Testis (tissue), 2 donors: ENCODE measurements at regions not wholly inside any gene's neighbourhood (a gene's known extent, or its start where the extent isn't known, plus 50 kb on each side); places are given as distances from the start of the nearest gene placed in this dataset.

Source experiments
- DNase-seq: peaks from one replicate; pipeline ENCODE4 v3.0.0-alpha.2; 2019
- H3K27ac ChIP-seq, 2 donors: fragments of 200-600 bp; sonication (generic); one replicate each; pipeline ENCODE4 v1.5.1; 2019
- H3K27me3 ChIP-seq: fragments of 200-600 bp; sonication (generic); one replicate; pipeline ENCODE4 v1.5.1; 2019
- H3K36me3 ChIP-seq: fragments of 200-600 bp; sonication (generic); one replicate; pipeline ENCODE4 v1.5.1; 2017; ENCODE audit warnings: low read depth; ENCODE audit errors: missing control alignments
- H3K4me1 ChIP-seq: fragments of 200-600 bp; sonication (generic); one replicate; pipeline ENCODE4 v1.5.1; 2019
- H3K4me3 ChIP-seq, 2 donors: fragments of 200-600 bp; sonication (generic); one replicate each; pipeline ENCODE4 v1.5.1; 2017 to 2019
- H3K9me3 ChIP-seq: fragments of 200-600 bp; sonication (generic); one replicate; pipeline ENCODE4 v1.5.1; 2017
- CTCF ChIP-seq, 3 experiments: fragments of 450-650 bp in 2 of 3; fragments of 200-600 bp in 1 of 3; sonication (generic) in 1 of 3; IDR thresholded peaks; one replicate each; pipeline ENCODE4 v1.5.1; 2016 to 2019; ENCODE audit warnings: antibody characterized with exemption in 3 of 3, mild to moderate bottlenecking in 2 of 3, moderate library complexity in 1 of 3
- POLR2A ChIP-seq: fragments of 450-650 bp; IDR thresholded peaks from one replicate; pipeline ENCODE4 v1.6.1; 2017; ENCODE audit warnings: antibody characterized with exemption, mild to moderate bottlenecking, moderate library complexity
- WGBS, 2 donors: methylation state at CpG; one replicate each; pipeline ENCODE4 v1.1.5; 2018; 5-methylcytosine and 5-hydroxymethylcytosine counted together
- intact Hi-C: fragments of 100-400 bp; cut with DNase I; formaldehyde crosslinking; loops from one replicate; pipeline ENCODE4 v1.15.1; 2023; ENCODE audit warnings: low total_unique reads

DNA sequence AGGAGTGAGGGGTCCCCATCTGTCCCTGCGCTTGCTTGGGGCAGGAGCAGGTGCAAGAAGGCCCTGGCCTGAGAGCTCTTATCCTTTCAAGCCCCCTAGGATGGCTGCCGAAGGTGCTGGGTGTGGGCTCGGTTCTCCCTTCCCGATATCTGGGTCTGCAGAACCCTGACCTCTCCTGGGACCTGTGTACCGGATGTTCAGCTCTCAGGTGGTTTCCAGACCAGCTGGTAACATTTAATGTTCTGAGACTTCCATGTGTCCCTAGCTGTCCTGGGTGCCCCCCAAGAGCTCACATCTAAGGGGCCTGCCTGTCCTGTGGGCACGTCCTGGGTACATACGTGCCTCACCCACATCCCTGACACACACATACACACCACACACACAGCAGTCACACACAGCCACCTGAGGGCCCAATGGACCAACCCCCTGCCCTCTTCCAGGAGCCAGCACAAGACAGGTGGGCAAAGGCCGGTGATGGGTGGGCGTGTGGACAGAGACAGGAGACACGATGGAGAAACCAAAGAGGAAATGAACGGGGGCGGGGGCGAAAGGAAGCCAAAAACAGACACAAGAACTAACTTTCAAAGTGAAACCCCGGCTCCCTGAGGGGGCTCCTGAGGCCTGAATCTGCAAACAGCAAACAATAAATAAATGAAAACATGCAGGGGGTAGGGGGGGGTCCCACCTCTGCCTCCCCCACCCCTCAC, 124.3 kb downstream of the PTPRS start:
- no peak overlapping the region for H3K4me3 ChIP-seq
- no peak for DNase-seq
- H3K27me3 ChIP-seq = no peaks in the 10 kb centered on the region
- H3K27ac ChIP-seq = no peak overlapping the region
- no peaks in the 10 kb centered on the region for H3K9me3 ChIP-seq
- TF ChIP-seq CTCF (IDR thresholded peaks at IDR 0.05) (no peak), POLR2A (no peak)
- H3K4me1 ChIP-seq = no peaks in the 10 kb centered on the region
- intact Hi-C loops = loop anchor here (10.0 kb wide), 1 partner anchor 369 kb away; no protein-coding TSS in a partner anchor
- 77 to 92% methylated on average over 9 to 14 of the region's 14 CpGs for WGBS, 2 donors
- H3K36me3 ChIP-seq = no peaks in the 10 kb centered on the region

GRCh38 chr19:5215431-5215830, 125.2 kb downstream of the PTPRS start:
- H3K4me1 ChIP-seq = no peaks in the 10 kb centered on the region
- TF ChIP-seq POLR2A (no peak), CTCF (IDR thresholded peaks at IDR 0.05) (no peak)
- H3K27me3 ChIP-seq = no peaks in the 10 kb centered on the region
- H3K9me3 ChIP-seq = no peaks in the 10 kb centered on the region
- H3K36me3 ChIP-seq = no peaks in the 10 kb centered on the region
- WGBS, 2 donors = 91 to 93% methylated on average over 18 of the region's 18 CpGs
- DNase-seq = no peak
- intact Hi-C loops = loop anchor here (10.0 kb wide), 1 partner anchor 369 kb away; no protein-coding TSS in a partner anchor
- no peak overlapping the region for H3K27ac ChIP-seq
- no peak overlapping the region for H3K4me3 ChIP-seq

DNA sequence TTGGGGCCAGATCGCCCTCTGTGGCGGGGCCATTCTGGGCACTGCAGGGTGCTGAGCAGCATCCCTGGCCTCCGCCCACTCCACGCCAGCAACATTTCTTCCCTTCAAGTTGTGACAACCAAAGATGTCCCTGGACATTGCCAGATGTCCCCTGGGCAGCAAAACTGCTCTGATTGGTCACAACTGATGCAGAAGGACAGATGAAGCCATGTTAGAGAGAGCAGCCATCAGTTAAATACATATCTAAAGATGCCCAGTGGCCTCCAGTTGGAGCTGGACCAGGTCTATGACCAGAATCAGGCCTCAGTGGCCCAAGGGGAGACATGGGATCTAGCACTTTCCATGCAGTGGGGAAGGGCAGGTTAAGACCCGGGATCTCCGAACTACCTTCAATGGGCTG, 125.7 kb downstream of the PTPRS start:
- Histone ChIP-seq H3K36me3 (no peaks in the 10 kb centered on the region), H3K4me1 (no peaks in the 10 kb centered on the region), H3K9me3 (no peaks in the 10 kb centered on the region), H3K27ac (no peak overlapping the region), H3K27me3 (no peaks in the 10 kb centered on the region), H3K4me3 (no peak overlapping the region)
- TF ChIP-seq CTCF (IDR thresholded peaks at IDR 0.05) (no peak), POLR2A (no peak)
- intact Hi-C loops = loop anchor here (10.0 kb wide), 1 partner anchor 370 kb away; no protein-coding TSS in a partner anchor
- WGBS, 2 donors = 90 to 100% methylated on average over 4 to 6 of the region's 6 CpGs
- DNase-seq = no peak

GRCh38 chr19:5214371-5214770, 126.2 kb downstream of the PTPRS start:
- H3K36me3 ChIP-seq = no peaks in the 10 kb centered on the region
- no peak overlapping the region for H3K27ac ChIP-seq
- TF ChIP-seq CTCF (IDR thresholded peaks at IDR 0.05) = no peak
- no peak for TF ChIP-seq POLR2A
- intact Hi-C loops = loop anchor here (10.0 kb wide), 1 partner anchor 370 kb away; no protein-coding TSS in a partner anchor
- H3K9me3 ChIP-seq = no peaks in the 10 kb centered on the region
- DNase-seq = no peak
- 89 to 96% methylated on average over 5 to 23 of the region's 23 CpGs for WGBS, 2 donors
- no peaks in the 10 kb centered on the region for H3K4me1 ChIP-seq
- no peak overlapping the region for H3K4me3 ChIP-seq
- H3K27me3 ChIP-seq = no peaks in the 10 kb centered on the region

- no peak overlapping the region for H3K4me3 ChIP-seq
- H3K9me3 ChIP-seq = no peaks in the 10 kb centered on the region
- intact Hi-C loops = loop anchor here (10.0 kb wide), 1 partner anchor 371 kb away; no protein-coding TSS in a partner anchor
- 85 to 94% methylated on average over 3 of the region's 3 CpGs for WGBS, 2 donors
- no peaks in the 10 kb centered on the region for H3K4me1 ChIP-seq
- no peak overlapping the region for H3K27ac ChIP-seq
- DNase-seq = no peak
- no peaks in the 10 kb centered on the region for H3K27me3 ChIP-seq
- H3K36me3 ChIP-seq = no peaks in the 10 kb centered on the region
- TF ChIP-seq CTCF (IDR thresholded peaks at IDR 0.05) = no peak
- no peak for TF ChIP-seq POLR2A
Observed at GRCh38 chr19:5213667-5214066, 126.9 kb downstream of the PTPRS start.
